Body of pancreas (tissue), 4 donors: ENCODE measurements at regions not wholly inside any gene's neighbourhood (a gene's known extent, or its start where the extent isn't known, plus 50 kb on each side); places are given as distances from the start of the nearest gene placed in this dataset.

Experiments
- CTCF ChIP-seq, 7 experiments: fragments of 450-650 bp in 4 of 7; fragments of 200-600 bp in 3 of 7; sonication (generic) in 3 of 7; IDR thresholded peaks; one replicate each; pipeline ENCODE4 v1.5.1; 2016 to 2019; ENCODE audit warnings: antibody characterized with exemption in 7 of 7
- POLR2A ChIP-seq, 3 donors: fragments of 450-650 bp; IDR thresholded peaks; one replicate each; pipeline ENCODE4 v1.6.1; 2016; ENCODE audit warnings: antibody characterized with exemption in 3 of 3, mild to moderate bottlenecking in 2 of 3

- no peak for TF ChIP-seq POLR2A (IDR thresholded peaks at IDR 0.05)
- TF ChIP-seq CTCF (IDR thresholded peaks at IDR 0.05), result no peak
These were observed 154.7 kb downstream of the QPCT start for GRCh38 chr2:37499113-37499512.
